Endothelial cell of umbilical vein (primary cell): ENCODE measurements at regions not wholly inside any gene's neighbourhood (a gene's known extent, or its start where the extent isn't known, plus 50 kb on each side); places are given as distances from the start of the nearest gene placed in this dataset.

Source experiments
- BruUV-seq: library from RNA; stranded (reverse); fragments of 400-500 nt; replicated peaks from 2 replicates; lab custom pipeline; 2021; lab: Mats Ljungman, UMichigan
- CTCF ChIA-PET: fragments of 300-600, 350-600 bp; sonication (Branson Sonifier 250); formaldehyde crosslinking; loops from one replicate; lab custom pipeline; 2021; ENCODE audit warnings: antibody characterized with exemption, inconsistent platforms; lab: Charles Lee
- POLR2A ChIA-PET: fragments of 300-600, 350-600 bp; sonication (Branson Sonifier 250); formaldehyde crosslinking; loops from one replicate; lab custom pipeline; 2021; ENCODE audit warnings: antibody characterized with exemption, inconsistent platforms; lab: Charles Lee
- DNase-seq: peaks from one replicate; pipeline ENCODE4 v3.0.0-alpha.2; 2011; ENCODE audit warnings: low read depth, low spot score
- FAIRE-seq: peaks from 2 replicates; lab custom pipeline; 2011; peaks lifted over from hg19 to GRCh38; lab: Jason Lieb, UNC
- H2AFZ ChIP-seq: 2 replicates; pipeline ENCODE4 v1.6.0; 2012; ENCODE audit warnings: low read depth, low read length, control low read depth, inconsistent platforms
- H3K27ac ChIP-seq: 2 replicates; pipeline ENCODE4 v1.5.1; 2011; ENCODE audit warnings: low read depth, mild to moderate bottlenecking, control low read depth, low read length, moderate library complexity; ENCODE audit not compliant: insufficient read depth
- H3K27me3 ChIP-seq, 2 experiments: 2 replicates each; pipeline versions ENCODE4 v1.6.0 to v1.6.1; 2011; ENCODE audit warnings: low read length in 2 of 2, mixed read lengths in 1 of 2; ENCODE audit not compliant: control insufficient read depth in 2 of 2, insufficient read depth in 2 of 2
- H3K36me3 ChIP-seq, 2 experiments: 2 replicates in 1 of 2; 3 replicates in 1 of 2; pipeline ENCODE4 v1.5.1; 2011; ENCODE audit warnings: low read length in 2 of 2, mild to moderate bottlenecking in 1 of 2, moderate library complexity in 1 of 2; ENCODE audit not compliant: control insufficient read depth in 2 of 2, insufficient read depth in 2 of 2; ENCODE audit errors: extremely low read depth in 1 of 2
- H3K4me1 ChIP-seq: 3 replicates; pipeline ENCODE4 v1.5.1; 2011; ENCODE audit warnings: mild to moderate bottlenecking, low read length; ENCODE audit not compliant: control insufficient read depth, insufficient read depth; ENCODE audit errors: extremely low read depth
- H3K4me2 ChIP-seq: 2 replicates; pipeline ENCODE4 v1.6.1; 2011; ENCODE audit warnings: low read length, control low read depth, mixed read lengths; ENCODE audit not compliant: insufficient read depth
- H3K4me3 ChIP-seq, 3 experiments: fragments of 200-600 bp in 1 of 3; sonication (generic), shearing (Covaris generic) in 1 of 3; replicated peaks in 1 of 3; 2 replicates each; pipeline ENCODE4 v1.5.1; 2011 to 2016; ENCODE audit warnings: control low read depth in 3 of 3, low read length in 3 of 3, mild to moderate bottlenecking in 2 of 3, inconsistent platforms in 1 of 3, low read depth in 1 of 3, moderate library complexity in 1 of 3; ENCODE audit not compliant: insufficient read depth in 1 of 3
- H3K79me2 ChIP-seq: 2 replicates; pipeline ENCODE4 v1.6.0; 2012; ENCODE audit warnings: low read length, inconsistent platforms; ENCODE audit not compliant: control insufficient read depth, insufficient read depth
- H3K9ac ChIP-seq: replicated peaks from 2 replicates; pipeline ENCODE3; 2011; ENCODE audit warnings: low read length, control low read depth; ENCODE audit not compliant: insufficient read depth; ENCODE audit errors: extremely low read depth
- H3K9me1 ChIP-seq: replicated peaks from 3 replicates; pipeline ENCODE4 v1.6.0; 2011; ENCODE audit warnings: mild to moderate bottlenecking, low read length; ENCODE audit not compliant: control insufficient read depth, insufficient read depth; ENCODE audit errors: extremely low read depth
- H3K9me3 ChIP-seq: replicated peaks from 2 replicates; pipeline ENCODE4 v1.5.1; 2012; ENCODE audit warnings: low read length, inconsistent platforms; ENCODE audit not compliant: control insufficient read depth, insufficient read depth
- H4K20me1 ChIP-seq: replicated peaks from 2 replicates; pipeline ENCODE3; 2011; ENCODE audit warnings: mild to moderate bottlenecking, low read length; ENCODE audit not compliant: control insufficient read depth, insufficient read depth; ENCODE audit errors: extremely low read depth
- CTCF ChIP-seq, 2 donors: IDR thresholded peaks; 1 replicate in 1 of 2; 2 replicates in 1 of 2; pipeline ENCODE4 v1.5.1; 2011; ENCODE audit warnings: low read length in 2 of 2, mild to moderate bottlenecking in 2 of 2, moderate library complexity in 2 of 2, control low read depth in 1 of 2, inconsistent platforms in 1 of 2, low read depth in 1 of 2; ENCODE audit not compliant: insufficient read depth in 1 of 2; ENCODE audit errors: extremely low read depth in 1 of 2
- EZH2 ChIP-seq: IDR thresholded peaks from 2 replicates; pipeline ENCODE4 v1.6.1; 2012; ENCODE audit warnings: borderline replicate concordance, low read depth, mild to moderate bottlenecking, moderate library complexity, low read length, inconsistent platforms; ENCODE audit not compliant: severe bottlenecking
- FOS ChIP-seq: IDR thresholded peaks from 2 replicates; pipeline ENCODE4 v1.6.1; 2011; ENCODE audit warnings: mild to moderate bottlenecking, low read length, moderate library complexity, borderline replicate concordance; ENCODE audit not compliant: insufficient read depth
- GATA2 ChIP-seq: IDR thresholded peaks from 2 replicates; pipeline ENCODE4 v1.7.0; 2011; ENCODE audit warnings: low read depth, mild to moderate bottlenecking, moderate library complexity, mixed read lengths, low read length; ENCODE audit not compliant: insufficient read length, insufficient read depth
- JUN ChIP-seq: IDR thresholded peaks from 2 replicates; pipeline ENCODE4 v1.6.1; 2011; ENCODE audit warnings: borderline replicate concordance, low read depth; ENCODE audit not compliant: insufficient read length, insufficient read depth
- MAX ChIP-seq: IDR thresholded peaks from 2 replicates; pipeline ENCODE4 v1.6.1; 2011; ENCODE audit not compliant: insufficient read depth, insufficient read length
- MYC ChIP-seq: IDR thresholded peaks from one replicate; pipeline ENCODE4 v1.6.1; 2011; ENCODE audit warnings: mild to moderate bottlenecking, low read depth, low read length
- POLR2A ChIP-seq: IDR thresholded peaks from 2 replicates; pipeline ENCODE4 v1.6.1; 2012; ENCODE audit warnings: low read depth, mild to moderate bottlenecking, control low read depth, low read length
- POLR2AphosphoS5 ChIP-seq: IDR thresholded peaks from 2 replicates; pipeline ENCODE4 v1.6.1; 2012; ENCODE audit warnings: low read depth, mild to moderate bottlenecking, control low read depth, low read length, moderate library complexity; ENCODE audit not compliant: insufficient read depth
- dilution Hi-C: fragments of 300-500 bp; cut with MboI; formaldehyde crosslinking; loops from one replicate; pipeline ENCODE4 v1.15.0; 2019; ENCODE audit warnings: low sequenced_read_pairs; ENCODE audit not compliant: extremely low pct_ligation_motif_present
- intact Hi-C: fragments of 100-400 bp; cut with micrococcal nuclease; formaldehyde crosslinking; loops from one replicate; pipeline ENCODE4 v1.10.0; 2022

GRCh38 chr6:80608881-80609280 lies 502.4 kb downstream of the BCKDHB start:
- TF ChIP-seq POLR2AphosphoS5: no peak
- TF ChIP-seq MAX: no peak
- TF ChIP-seq CTCF (IDR thresholded peaks at IDR 0.05; ENCODE audit: extremely low read depth in 1 of 2, insufficient read depth in 1 of 2, low read depth in 1 of 2, low read length in 2 of 2): no peak
- TF ChIP-seq GATA2: no peak
- TF ChIP-seq FOS: no peak
- no peak for TF ChIP-seq MYC
- no peak for TF ChIP-seq EZH2
- no peak for TF ChIP-seq JUN
- no peak for TF ChIP-seq POLR2A
- no peak for FAIRE-seq
- POLR2A ChIA-PET: no interaction called here
- dilution Hi-C loops: no loop called here
- Histone ChIP-seq H3K4me2 (no peak overlapping the region), H4K20me1 (no peaks in the 10 kb centered on the region), H3K9me1 (no peaks in the 10 kb centered on the region), H3K79me2 (no peaks in the 10 kb centered on the region), H3K9ac (no peak overlapping the region), H3K4me3 (no peak overlapping the region), H3K36me3 (no peaks in the 10 kb centered on the region), H3K9me3 (no peaks in the 10 kb centered on the region), H3K27ac (no peak overlapping the region), H2AFZ (no peak overlapping the region), H3K27me3 (no peaks in the 10 kb centered on the region), H3K4me1 (no peaks in the 10 kb centered on the region)
- no peak for DNase-seq
- CTCF ChIA-PET: no interaction called here
- intact Hi-C loops: loop anchor here (5.0 to 10.0 kb wide), 2 partner anchors 87 to 466 kb away; no protein-coding TSS in a partner anchor
- BruUV-seq: no TSS peak
